ENCODE measurements at regions not wholly inside any gene's neighbourhood (a gene's known extent, or its start where the extent isn't known, plus 50 kb on each side); places are given as distances from the start of the nearest gene placed in this dataset.

DNA sequence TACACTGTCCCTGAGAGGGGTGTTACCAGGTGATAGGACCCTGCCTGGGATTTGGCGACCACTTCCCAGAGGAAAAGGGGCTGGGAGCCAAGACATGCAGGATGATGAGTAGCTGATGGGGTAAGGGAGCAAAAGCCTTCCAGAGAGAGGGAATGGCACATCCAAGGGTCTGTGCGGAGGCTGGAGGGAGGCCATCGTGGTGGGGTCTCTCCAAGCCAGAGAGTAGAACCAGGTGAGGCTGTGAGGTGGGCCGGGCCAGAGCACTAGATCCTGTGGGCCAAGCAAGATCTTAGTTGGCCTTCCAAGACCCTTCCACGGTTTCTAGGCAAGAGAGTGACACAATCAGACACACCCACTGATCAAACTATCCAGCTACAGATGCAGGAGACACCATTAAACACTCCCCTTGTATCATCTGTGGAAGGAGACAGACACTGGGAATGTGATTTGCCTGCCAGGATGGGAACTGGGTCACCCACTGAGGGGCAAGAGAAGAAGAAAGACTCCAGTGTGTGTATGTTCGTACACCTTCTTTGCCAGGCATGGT lies 128.9 kb downstream of the BANF2 start:
- ATAC-seq (no peak), DNase-seq (no peak)
- 88 to 92% (median 89%) methylated on average over 6 of the region's 6 CpGs for WGBS, 3 donors
- Histone ChIP-seq H3K9me3 (no peaks in the 10 kb centered on the region), H3K4me3 (no peak overlapping the region), H3K4me1 (no peaks in the 10 kb centered on the region), H3K36me3 (ENCODE audit: insufficient read depth in 1 of 2, low read depth in 1 of 2) (no peaks in the 10 kb centered on the region), H3K27me3 (ENCODE audit: insufficient read depth in 3 of 3, low read length in 2 of 3) (no peaks in the 10 kb centered on the region), H3K27ac (no peak overlapping the region)
- intact Hi-C loops (cut with DNase I): no loop called here
- TF ChIP-seq, protein P1, sequence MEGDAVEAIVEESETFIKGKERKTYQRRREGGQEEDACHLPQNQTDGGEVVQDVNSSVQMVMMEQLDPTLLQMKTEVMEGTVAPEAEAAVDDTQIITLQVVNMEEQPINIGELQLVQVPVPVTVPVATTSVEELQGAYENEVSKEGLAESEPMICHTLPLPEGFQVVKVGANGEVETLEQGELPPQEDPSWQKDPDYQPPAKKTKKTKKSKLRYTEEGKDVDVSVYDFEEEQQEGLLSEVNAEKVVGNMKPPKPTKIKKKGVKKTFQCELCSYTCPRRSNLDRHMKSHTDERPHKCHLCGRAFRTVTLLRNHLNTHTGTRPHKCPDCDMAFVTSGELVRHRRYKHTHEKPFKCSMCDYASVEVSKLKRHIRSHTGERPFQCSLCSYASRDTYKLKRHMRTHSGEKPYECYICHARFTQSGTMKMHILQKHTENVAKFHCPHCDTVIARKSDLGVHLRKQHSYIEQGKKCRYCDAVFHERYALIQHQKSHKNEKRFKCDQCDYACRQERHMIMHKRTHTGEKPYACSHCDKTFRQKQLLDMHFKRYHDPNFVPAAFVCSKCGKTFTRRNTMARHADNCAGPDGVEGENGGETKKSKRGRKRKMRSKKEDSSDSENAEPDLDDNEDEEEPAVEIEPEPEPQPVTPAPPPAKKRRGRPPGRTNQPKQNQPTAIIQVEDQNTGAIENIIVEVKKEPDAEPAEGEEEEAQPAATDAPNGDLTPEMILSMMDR (IDR thresholded peaks at IDR 0.05): no peak

DNA sequence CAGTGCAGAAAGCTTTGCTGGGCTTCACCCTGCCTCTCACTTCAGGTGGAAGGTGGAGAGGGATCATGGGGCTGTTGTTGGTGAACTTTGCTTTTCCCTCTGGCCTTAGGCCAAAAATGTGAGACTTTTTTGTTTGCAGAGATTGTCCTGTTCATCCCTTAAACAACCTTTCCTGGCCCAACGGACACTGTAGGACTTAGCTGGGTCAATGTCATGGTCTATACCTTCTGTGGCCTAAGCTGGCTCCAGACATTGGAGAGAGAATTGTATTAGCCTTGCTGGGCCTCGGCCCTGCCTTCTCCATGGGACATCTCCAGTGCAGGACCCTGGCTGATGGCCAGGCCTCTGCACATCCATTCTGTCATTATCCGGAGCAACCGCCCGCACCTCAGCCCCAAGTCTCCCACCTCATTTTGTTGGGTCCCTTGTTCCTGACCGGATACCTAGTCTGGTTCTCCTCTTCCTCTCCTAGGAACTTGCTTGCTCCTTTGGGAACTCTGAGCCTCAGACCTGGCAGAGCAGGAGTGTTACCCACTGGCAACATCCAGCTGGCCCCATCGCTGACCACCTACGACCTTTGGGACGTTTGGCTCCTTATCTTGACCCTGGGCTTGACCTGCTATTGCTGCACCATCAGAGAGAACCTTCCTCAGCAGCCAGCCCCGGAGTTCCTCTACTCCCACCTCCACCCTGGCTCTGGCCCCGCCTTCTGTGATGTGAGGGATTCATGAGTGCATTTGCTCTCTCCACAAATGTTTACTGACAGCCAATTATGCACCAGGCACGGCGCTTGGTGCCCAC lies 128.2 kb downstream of the BANF2 start:
- Histone ChIP-seq H3K4me3 (no peak overlapping the region), H3K9me3 (no peaks in the 10 kb centered on the region), H3K27me3 (ENCODE audit: insufficient read depth in 3 of 3, low read length in 2 of 3) (no peaks in the 10 kb centered on the region), H3K4me1 (no peaks in the 10 kb centered on the region), H3K27ac (no peak overlapping the region), H3K36me3 (ENCODE audit: insufficient read depth in 1 of 2, low read depth in 1 of 2) (no peaks in the 10 kb centered on the region)
- ATAC-seq: no peak
- WGBS, 3 donors: 84 to 88% (median 87%) methylated on average over 13 of the region's 13 CpGs
- TF ChIP-seq, protein P1 (IDR thresholded peaks at IDR 0.05): no peak
- DNase-seq: no peak
- intact Hi-C loops (cut with DNase I): no loop called here

DNA sequence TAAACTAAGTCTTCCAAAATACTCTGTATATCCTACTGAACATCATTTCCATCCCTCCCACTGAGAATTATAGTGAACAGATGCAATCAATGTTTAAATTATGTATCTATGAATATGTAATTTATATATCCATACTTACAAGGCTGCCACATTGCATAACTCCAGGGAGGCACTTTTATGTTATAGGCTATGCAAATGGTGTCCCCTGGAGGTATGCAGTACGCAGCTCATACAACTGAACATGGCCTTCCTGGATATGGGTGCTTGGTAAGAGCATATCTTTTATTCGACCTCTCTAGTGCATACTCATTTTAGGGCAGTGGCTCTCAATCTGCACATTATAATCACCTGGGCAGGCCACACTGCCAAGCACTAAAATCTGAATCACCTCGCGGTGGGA lies 127.3 kb downstream of the BANF2 start:
- intact Hi-C loops (cut with DNase I): no loop called here
- H3K27me3 ChIP-seq (ENCODE audit: insufficient read depth in 3 of 3, low read length in 2 of 3): no peaks in the 10 kb centered on the region
- 96% methylated on average over 4 of the region's 4 CpGs for WGBS, 3 donors
- H3K4me3 ChIP-seq: no peak overlapping the region
- no peaks in the 10 kb centered on the region for H3K9me3 ChIP-seq
- ATAC-seq: no peak
- H3K4me1 ChIP-seq: no peaks in the 10 kb centered on the region
- H3K36me3 ChIP-seq (ENCODE audit: insufficient read depth in 1 of 2, low read depth in 1 of 2): no peaks in the 10 kb centered on the region
- TF ChIP-seq, protein P1 (IDR thresholded peaks at IDR 0.05): no peak
- DNase-seq: no peak
- no peak overlapping the region for H3K27ac ChIP-seq

DNA sequence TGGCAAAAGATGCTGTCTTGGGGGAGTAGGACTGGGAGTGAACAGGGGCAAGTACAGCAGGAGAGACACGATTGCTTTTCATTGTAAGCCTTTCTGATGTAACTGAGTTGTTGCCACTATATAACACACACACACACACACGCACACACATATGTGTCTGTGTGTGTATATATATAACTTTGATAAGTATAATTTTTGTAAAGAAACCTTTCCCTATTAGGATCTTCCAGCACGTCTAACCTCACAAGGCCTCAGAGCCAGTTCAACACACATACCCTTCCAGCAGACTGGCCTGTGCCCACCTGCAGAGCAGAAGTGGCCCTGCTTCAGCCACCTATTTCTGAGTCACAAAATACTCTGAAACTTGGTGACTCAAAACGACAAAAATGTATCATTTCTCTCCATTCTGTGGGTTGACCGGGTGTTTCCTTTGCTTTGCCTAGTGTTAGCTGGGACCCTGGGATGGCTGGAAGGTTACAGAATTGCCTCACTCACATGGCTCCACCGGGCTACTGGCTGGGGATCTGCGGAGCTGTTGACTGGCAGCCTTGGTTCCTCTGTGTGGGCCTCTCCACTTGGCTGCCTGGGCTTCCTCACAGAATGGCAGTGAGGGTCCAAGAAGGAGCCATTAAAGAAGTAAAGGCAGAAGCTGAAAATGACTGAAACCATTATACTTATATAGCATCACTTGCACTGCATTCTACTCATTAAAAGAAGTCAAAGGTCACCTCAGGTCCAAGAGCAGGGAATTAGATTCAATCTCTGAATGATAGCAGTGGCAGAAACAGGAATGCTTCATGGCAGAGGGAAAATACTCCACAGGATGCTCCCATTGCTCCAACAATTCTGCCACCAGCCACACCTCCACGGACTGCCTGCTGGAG lies 126.4 kb downstream of the BANF2 start:
- peak overlapping the region; percentile 53 for H3K27ac ChIP-seq
- no peak for ATAC-seq
- no peaks in the 10 kb centered on the region for H3K9me3 ChIP-seq
- no peak for DNase-seq
- no peaks in the 10 kb centered on the region for H3K27me3 ChIP-seq (ENCODE audit: insufficient read depth in 3 of 3, low read length in 2 of 3)
- H3K36me3 ChIP-seq (ENCODE audit: insufficient read depth in 1 of 2, low read depth in 1 of 2): no peaks in the 10 kb centered on the region
- no peak overlapping the region for H3K4me3 ChIP-seq
- intact Hi-C loops (cut with DNase I): no loop called here
- WGBS, 3 donors: 82 to 88% (median 85%) methylated on average over 8 of the region's 8 CpGs
- no peaks in the 10 kb centered on the region for H3K4me1 ChIP-seq
- TF ChIP-seq, protein P1 (IDR thresholded peaks at IDR 0.05): no peak
